Activated CD8-positive, alpha-beta memory T cell treated with anti-CD3 and anti-CD28 coated beads, Interleukin-2, amount 10 ng/mL, durations not matched to agents 7 days and 5 days (primary cell): ENCODE measurements at regions not wholly inside any gene's neighbourhood (a gene's known extent, or its start where the extent isn't known, plus 50 kb on each side); places are given as distances from the start of the nearest gene placed in this dataset.

ENCODE experiments used
- ATAC-seq: fragments of 150-1000 bp; cut with Tn5 transposase; one replicate; pipeline ENCODE4 v1.10.0; 2021; ENCODE audit warnings: moderate library complexity
- CTCF ChIA-PET: fragments of 350-600 bp; sonication (Branson Sonifier 250); formaldehyde crosslinking; loops from one replicate; lab custom pipeline; 2021; ENCODE audit warnings: antibody characterized with exemption; lab: Charles Lee
- DNase-seq: peaks from one replicate; pipeline ENCODE4 v3.0.0-alpha.2; 2020
- H3K27ac Mint-ChIP-seq: one replicate; pipeline ENCODE4 v1.8.0; 2021; ENCODE audit warnings: mild to moderate bottlenecking, mixed read lengths
- H3K27me3 Mint-ChIP-seq: one replicate; pipeline ENCODE4 v1.8.0; 2021; ENCODE audit warnings: mixed read lengths
- H3K36me3 Mint-ChIP-seq: one replicate; pipeline ENCODE4 v1.8.0; 2021; ENCODE audit warnings: mild to moderate bottlenecking, mixed read lengths
- H3K4me1 Mint-ChIP-seq: one replicate; pipeline ENCODE4 v1.8.0; 2021; ENCODE audit warnings: mixed read lengths
- H3K4me3 Mint-ChIP-seq: one replicate; pipeline ENCODE4 v1.8.0; 2021; ENCODE audit warnings: mild to moderate bottlenecking, moderate library complexity, mixed read lengths
- H3K9me3 Mint-ChIP-seq: one replicate; pipeline ENCODE4 v1.8.0; 2022; ENCODE audit warnings: low read depth, mixed read lengths

- CTCF ChIA-PET: no interaction called here
- H3K9me3 Mint-ChIP-seq: peaks cover 6% of the 10 kb centered on the region
- no peak for ATAC-seq
- no peak overlapping the region for H3K4me3 Mint-ChIP-seq
- no peaks in the 10 kb centered on the region for H3K27me3 Mint-ChIP-seq
- H3K4me1 Mint-ChIP-seq: no peaks in the 10 kb centered on the region
- no peak overlapping the region for H3K27ac Mint-ChIP-seq
- no peaks in the 10 kb centered on the region for H3K36me3 Mint-ChIP-seq
- DNase-seq: no peak
Measured at GRCh38 chr6:153583685-153584084, 452.6 kb upstream of the RGS17 start.

GRCh38 chr6:153580776-153581175 is 449.7 kb upstream of the RGS17 start:
- Mint-ChIP-seq H3K27ac (no peak overlapping the region), H3K9me3 (peaks cover 9% of the 10 kb centered on the region), H3K27me3 (no peaks in the 10 kb centered on the region), H3K4me1 (no peaks in the 10 kb centered on the region), H3K36me3 (no peaks in the 10 kb centered on the region), H3K4me3 (no peak overlapping the region)
- CTCF ChIA-PET: no interaction called here
- ATAC-seq: no peak
- DNase-seq: no peak

- Mint-ChIP-seq H3K27me3 (no peaks in the 10 kb centered on the region), H3K27ac (no peak overlapping the region)
- no peak for ATAC-seq
Measured at GRCh38 chr6:153575528-153575927, 444.4 kb upstream of the RGS17 start.

GRCh38 chr6:153574231-153574630 is 443.1 kb upstream of the RGS17 start:
- Mint-ChIP-seq H3K27me3 (no peaks in the 10 kb centered on the region), H3K4me3 (no peak overlapping the region), H3K4me1 (no peaks in the 10 kb centered on the region), H3K9me3 (peaks cover 9% of the 10 kb centered on the region), H3K27ac (no peak overlapping the region), H3K36me3 (no peaks in the 10 kb centered on the region)
- CTCF ChIA-PET: no interaction called here
- no peak for ATAC-seq
- DNase-seq: no peak

More at GRCh38 chr6:153575528-153575927, 444.4 kb upstream of the RGS17 start:
- DNase-seq: no peak
- H3K4me3 Mint-ChIP-seq: no peak overlapping the region
- CTCF ChIA-PET: no interaction called here
- H3K4me1 Mint-ChIP-seq: no peaks in the 10 kb centered on the region
- H3K36me3 Mint-ChIP-seq: no peaks in the 10 kb centered on the region
- peaks cover 12% of the 10 kb centered on the region for H3K9me3 Mint-ChIP-seq

GRCh38 chr6:153572371-153572770 is 441.3 kb upstream of the RGS17 start:
- no peaks in the 10 kb centered on the region for H3K36me3 Mint-ChIP-seq

GRCh38 chr6:153568628-153569027 is 437.5 kb upstream of the RGS17 start:
- DNase-seq: no peak
- no peak overlapping the region for H3K27ac Mint-ChIP-seq
- no peak for ATAC-seq
- CTCF ChIA-PET: no interaction called here
- H3K4me3 Mint-ChIP-seq: no peak overlapping the region
- H3K27me3 Mint-ChIP-seq: no peaks in the 10 kb centered on the region
- H3K36me3 Mint-ChIP-seq: no peaks in the 10 kb centered on the region
- no peaks in the 10 kb centered on the region for H3K9me3 Mint-ChIP-seq
- no peaks in the 10 kb centered on the region for H3K4me1 Mint-ChIP-seq

More at GRCh38 chr6:153572371-153572770, 441.3 kb upstream of the RGS17 start:
- H3K4me3 Mint-ChIP-seq: no peak overlapping the region
- peaks cover 2% of the 10 kb centered on the region for H3K9me3 Mint-ChIP-seq
- DNase-seq: no peak
- no peaks in the 10 kb centered on the region for H3K27me3 Mint-ChIP-seq
- CTCF ChIA-PET: no interaction called here
- H3K4me1 Mint-ChIP-seq: no peaks in the 10 kb centered on the region
- no peak overlapping the region for H3K27ac Mint-ChIP-seq
- ATAC-seq: no peak

- Mint-ChIP-seq H3K27ac (no peak overlapping the region), H3K27me3 (no peaks in the 10 kb centered on the region), H3K4me1 (no peaks in the 10 kb centered on the region), H3K36me3 (no peaks in the 10 kb centered on the region), H3K4me3 (no peak overlapping the region), H3K9me3 (no peaks in the 10 kb centered on the region)
- ATAC-seq (no peak), DNase-seq (no peak)
- CTCF ChIA-PET: no interaction called here
Measured at GRCh38 chr6:153564803-153565202, 433.7 kb upstream of the RGS17 start.

- no peak for ATAC-seq
- CTCF ChIA-PET: no interaction called here
- no peak overlapping the region for H3K27ac Mint-ChIP-seq
- H3K27me3 Mint-ChIP-seq: no peaks in the 10 kb centered on the region
- H3K4me3 Mint-ChIP-seq: no peak overlapping the region
- H3K4me1 Mint-ChIP-seq: no peaks in the 10 kb centered on the region
- no peaks in the 10 kb centered on the region for H3K36me3 Mint-ChIP-seq
- DNase-seq: no peak
- no peaks in the 10 kb centered on the region for H3K9me3 Mint-ChIP-seq
Measured at GRCh38 chr6:153563001-153563400, 431.9 kb upstream of the RGS17 start.

GRCh38 chr6:153553627-153554026 is 422.5 kb upstream of the RGS17 start:
- Mint-ChIP-seq H3K27ac (no peak overlapping the region), H3K4me1 (no peaks in the 10 kb centered on the region), H3K36me3 (no peaks in the 10 kb centered on the region), H3K9me3 (peaks cover 5% of the 10 kb centered on the region), H3K27me3 (no peaks in the 10 kb centered on the region), H3K4me3 (no peak overlapping the region)
- no peak for ATAC-seq
- DNase-seq: no peak
- CTCF ChIA-PET: no interaction called here

- Mint-ChIP-seq H3K27ac (no peak overlapping the region), H3K36me3 (no peaks in the 10 kb centered on the region), H3K27me3 (no peaks in the 10 kb centered on the region), H3K4me3 (no peak overlapping the region), H3K9me3 (no peaks in the 10 kb centered on the region), H3K4me1 (no peaks in the 10 kb centered on the region)
- CTCF ChIA-PET: interaction anchor here (0.8 kb wide), 1 partner anchor 64 kb away, joined by 3 read pairs; no protein-coding TSS in a partner anchor
- DNase-seq: no peak
- no peak for ATAC-seq
Measured at GRCh38 chr6:153539602-153540001, 408.5 kb upstream of the RGS17 start.

GRCh38 chr6:153538491-153538890 is 407.4 kb upstream of the RGS17 start:
- H3K4me3 Mint-ChIP-seq: no peak overlapping the region
- H3K36me3 Mint-ChIP-seq: no peaks in the 10 kb centered on the region
- H3K27me3 Mint-ChIP-seq: no peaks in the 10 kb centered on the region
- ATAC-seq (no peak), DNase-seq (no peak)
- no peaks in the 10 kb centered on the region for H3K4me1 Mint-ChIP-seq
- no peaks in the 10 kb centered on the region for H3K9me3 Mint-ChIP-seq
- H3K27ac Mint-ChIP-seq: no peak overlapping the region
- CTCF ChIA-PET: no interaction called here

- DNase-seq (no peak), ATAC-seq (no peak)
- CTCF ChIA-PET: no interaction called here
- Mint-ChIP-seq H3K36me3 (no peaks in the 10 kb centered on the region), H3K27ac (no peak overlapping the region), H3K9me3 (no peaks in the 10 kb centered on the region), H3K4me1 (no peaks in the 10 kb centered on the region), H3K27me3 (no peaks in the 10 kb centered on the region), H3K4me3 (no peak overlapping the region)
Measured at GRCh38 chr6:153537422-153537821, 406.3 kb upstream of the RGS17 start.

GRCh38 chr6:153526479-153526878 is 395.4 kb upstream of the RGS17 start:
- H3K27ac Mint-ChIP-seq: no peak overlapping the region
- no peaks in the 10 kb centered on the region for H3K36me3 Mint-ChIP-seq
- H3K9me3 Mint-ChIP-seq: peaks cover 6% of the 10 kb centered on the region
- no peaks in the 10 kb centered on the region for H3K4me1 Mint-ChIP-seq
- ATAC-seq (no peak), DNase-seq (no peak)
- CTCF ChIA-PET: no interaction called here
- no peak overlapping the region for H3K4me3 Mint-ChIP-seq
- H3K27me3 Mint-ChIP-seq: no peaks in the 10 kb centered on the region

- H3K9me3 Mint-ChIP-seq: peaks cover 6% of the 10 kb centered on the region
- H3K36me3 Mint-ChIP-seq: no peaks in the 10 kb centered on the region
- CTCF ChIA-PET: no interaction called here
- no peak for ATAC-seq
- H3K4me3 Mint-ChIP-seq: no peak overlapping the region
- H3K4me1 Mint-ChIP-seq: no peaks in the 10 kb centered on the region
- DNase-seq: no peak
- no peaks in the 10 kb centered on the region for H3K27me3 Mint-ChIP-seq
- no peak overlapping the region for H3K27ac Mint-ChIP-seq
Measured at GRCh38 chr6:153525998-153526397, 394.9 kb upstream of the RGS17 start.

GRCh38 chr6:153523390-153523789 is 392.3 kb upstream of the RGS17 start:
- CTCF ChIA-PET: no interaction called here
- no peaks in the 10 kb centered on the region for H3K27me3 Mint-ChIP-seq
- H3K4me1 Mint-ChIP-seq: no peaks in the 10 kb centered on the region
- ATAC-seq (no peak), DNase-seq (no peak)
- H3K27ac Mint-ChIP-seq: no peak overlapping the region
- H3K9me3 Mint-ChIP-seq: peaks cover 6% of the 10 kb centered on the region
- no peak overlapping the region for H3K4me3 Mint-ChIP-seq
- H3K36me3 Mint-ChIP-seq: no peaks in the 10 kb centered on the region
